ENCODE measurements at regions not wholly inside any gene's neighbourhood (a gene's known extent, or its start where the extent isn't known, plus 50 kb on each side); places are given as distances from the start of the nearest gene placed in this dataset.
"Not testable (repeated sequence)": the region's sequence is repeated elsewhere in the genome, so short reads cannot be mapped to it uniquely, and the experiment has no call there.

DNA sequence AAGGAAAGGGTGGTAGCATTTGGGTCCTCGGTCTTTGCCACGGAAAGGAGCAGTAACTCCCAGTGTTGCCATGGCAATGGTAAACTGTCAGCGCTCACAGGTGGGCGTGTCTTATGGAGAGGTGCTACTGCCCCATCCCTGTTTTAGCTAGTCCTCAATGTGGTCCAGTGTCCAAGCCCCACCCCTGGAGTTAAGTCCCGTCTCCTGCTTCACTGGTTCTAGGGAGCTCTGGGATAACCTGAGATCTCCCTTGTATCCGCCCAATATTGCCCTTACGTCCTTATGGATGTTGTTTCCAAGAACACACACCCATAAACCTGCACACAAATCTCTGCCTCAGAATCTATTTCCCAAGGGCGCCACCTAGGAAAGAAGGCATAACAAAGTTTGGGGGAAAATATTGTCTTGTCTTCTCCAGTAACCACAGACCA lies 64.2 kb downstream of the SPRING1 start:
- Histone ChIP-seq H3K4me1 (ENCODE audit: control insufficient read depth in 1 of 2, insufficient read depth in 1 of 2, low read depth in 1 of 2, low read length in 1 of 2) (peaks cover 17 to 20% of the 10 kb centered on the region in 2 experiments), H3K36me3 (no peaks in the 10 kb centered on the region), H3K4me3 (ENCODE audit: low read depth in 1 of 2, low read length in 1 of 2) (no peak overlapping the region), H3K27ac (no peak overlapping the region), H3K9me3 (no peaks in the 10 kb centered on the region), H3K27me3 (no peaks in the 10 kb centered on the region)
- TF ChIP-seq, protein P1, sequence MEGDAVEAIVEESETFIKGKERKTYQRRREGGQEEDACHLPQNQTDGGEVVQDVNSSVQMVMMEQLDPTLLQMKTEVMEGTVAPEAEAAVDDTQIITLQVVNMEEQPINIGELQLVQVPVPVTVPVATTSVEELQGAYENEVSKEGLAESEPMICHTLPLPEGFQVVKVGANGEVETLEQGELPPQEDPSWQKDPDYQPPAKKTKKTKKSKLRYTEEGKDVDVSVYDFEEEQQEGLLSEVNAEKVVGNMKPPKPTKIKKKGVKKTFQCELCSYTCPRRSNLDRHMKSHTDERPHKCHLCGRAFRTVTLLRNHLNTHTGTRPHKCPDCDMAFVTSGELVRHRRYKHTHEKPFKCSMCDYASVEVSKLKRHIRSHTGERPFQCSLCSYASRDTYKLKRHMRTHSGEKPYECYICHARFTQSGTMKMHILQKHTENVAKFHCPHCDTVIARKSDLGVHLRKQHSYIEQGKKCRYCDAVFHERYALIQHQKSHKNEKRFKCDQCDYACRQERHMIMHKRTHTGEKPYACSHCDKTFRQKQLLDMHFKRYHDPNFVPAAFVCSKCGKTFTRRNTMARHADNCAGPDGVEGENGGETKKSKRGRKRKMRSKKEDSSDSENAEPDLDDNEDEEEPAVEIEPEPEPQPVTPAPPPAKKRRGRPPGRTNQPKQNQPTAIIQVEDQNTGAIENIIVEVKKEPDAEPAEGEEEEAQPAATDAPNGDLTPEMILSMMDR (IDR thresholded peaks at IDR 0.05): no peak

DNA sequence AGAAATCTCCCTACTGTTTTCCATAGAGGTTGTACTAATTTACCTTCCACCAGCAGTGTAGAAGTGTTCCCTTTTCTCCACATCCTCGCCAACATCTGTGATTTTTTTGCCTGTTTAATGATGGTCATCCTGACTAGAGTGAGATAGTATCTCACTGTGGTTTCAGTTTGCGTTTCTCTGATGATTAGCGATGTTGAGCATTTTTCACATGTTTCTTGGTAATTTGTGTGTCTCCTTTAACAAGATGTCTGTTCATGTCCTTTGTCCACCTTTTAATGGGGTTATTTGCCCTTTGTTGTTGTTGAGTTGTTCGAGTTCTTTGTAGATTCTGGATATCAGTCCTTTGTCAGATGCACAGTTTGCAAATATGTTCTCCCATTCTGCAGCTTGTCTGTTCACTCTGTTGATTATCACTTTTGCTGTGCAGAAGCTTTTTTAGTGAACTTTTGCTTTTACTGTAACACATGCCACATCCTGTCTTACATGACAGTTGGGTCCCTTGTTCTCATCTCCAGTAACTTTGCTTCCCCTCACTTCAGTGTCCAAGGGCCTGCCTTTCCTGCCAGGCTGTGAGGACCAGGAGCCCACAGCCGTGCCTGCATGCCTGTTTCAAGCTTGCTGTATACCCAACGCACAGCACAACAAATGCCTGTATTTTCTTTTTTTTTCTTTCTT lies 64.9 kb downstream of the SPRING1 start:
- Histone ChIP-seq H3K27ac (no peak overlapping the region), H3K4me1 (ENCODE audit: control insufficient read depth in 1 of 2, insufficient read depth in 1 of 2, low read depth in 1 of 2, low read length in 1 of 2) (peaks cover 17 to 20% of the 10 kb centered on the region in 2 experiments), H3K9me3 (no peaks in the 10 kb centered on the region), H3K36me3 (no peaks in the 10 kb centered on the region), H3K27me3 (no peaks in the 10 kb centered on the region), H3K4me3 (ENCODE audit: low read depth in 1 of 2, low read length in 1 of 2) (no peak overlapping the region)
- TF ChIP-seq, protein P1 (IDR thresholded peaks at IDR 0.05): no peak

DNA sequence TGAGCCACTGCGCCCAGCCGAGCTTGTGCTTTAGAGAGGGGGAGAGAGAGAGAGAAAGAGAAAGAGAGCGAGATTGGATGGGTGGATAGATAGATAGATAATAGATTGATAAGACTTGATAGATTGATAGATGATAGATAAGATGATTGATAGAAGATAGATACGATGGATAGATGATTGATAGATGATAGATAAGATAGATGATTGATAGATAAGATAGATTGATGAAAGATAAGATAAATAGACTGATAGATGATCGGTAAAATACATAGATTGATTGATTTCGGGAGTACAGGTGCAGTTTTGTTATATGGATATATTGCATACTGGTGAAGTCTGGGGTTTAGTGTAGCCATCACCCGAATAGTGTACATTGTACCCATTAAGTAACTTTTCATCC lies 65.9 kb downstream of the SPRING1 start:
- Histone ChIP-seq H3K27ac (no peak overlapping the region), H3K4me1 (ENCODE audit: control insufficient read depth in 1 of 2, insufficient read depth in 1 of 2, low read depth in 1 of 2, low read length in 1 of 2) (peaks cover 11 to 16% of the 10 kb centered on the region in 2 experiments), H3K27me3 (no peaks in the 10 kb centered on the region), H3K9me3 (no peaks in the 10 kb centered on the region), H3K36me3 (no peaks in the 10 kb centered on the region), H3K4me3 (ENCODE audit: low read depth in 1 of 2, low read length in 1 of 2) (no peak overlapping the region)
- TF ChIP-seq, protein P1 (IDR thresholded peaks at IDR 0.05): no peak

DNA sequence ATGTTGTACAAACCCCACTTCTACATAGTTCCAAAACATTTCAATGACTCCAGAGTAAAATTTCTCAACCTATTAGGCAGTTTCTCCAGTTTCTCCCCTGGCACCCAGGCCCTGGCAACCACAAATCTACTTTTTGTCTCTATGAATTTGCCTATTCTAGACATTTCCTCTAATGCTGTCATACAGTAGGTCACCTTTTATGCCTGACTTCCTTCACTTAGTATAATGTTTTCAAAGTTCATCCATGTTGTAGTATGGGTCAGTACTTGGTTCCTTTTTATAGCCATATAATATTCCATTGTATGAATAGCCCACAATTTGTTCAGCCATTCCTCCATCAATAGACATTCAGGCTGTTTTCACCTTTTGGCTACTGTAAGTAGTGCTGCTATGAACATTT lies 67.0 kb downstream of the SPRING1 start:
- Histone ChIP-seq H3K27ac (no peak overlapping the region), H3K9me3 (no peaks in the 10 kb centered on the region), H3K36me3 (no peaks in the 10 kb centered on the region), H3K4me1 (ENCODE audit: control insufficient read depth in 1 of 2, insufficient read depth in 1 of 2, low read depth in 1 of 2, low read length in 1 of 2) (peaks cover 6 to 13% of the 10 kb centered on the region in 2 experiments), H3K4me3 (ENCODE audit: low read depth in 1 of 2, low read length in 1 of 2) (no peak overlapping the region), H3K27me3 (no peaks in the 10 kb centered on the region)
- TF ChIP-seq, protein P1 (IDR thresholded peaks at IDR 0.05): no peak

DNA sequence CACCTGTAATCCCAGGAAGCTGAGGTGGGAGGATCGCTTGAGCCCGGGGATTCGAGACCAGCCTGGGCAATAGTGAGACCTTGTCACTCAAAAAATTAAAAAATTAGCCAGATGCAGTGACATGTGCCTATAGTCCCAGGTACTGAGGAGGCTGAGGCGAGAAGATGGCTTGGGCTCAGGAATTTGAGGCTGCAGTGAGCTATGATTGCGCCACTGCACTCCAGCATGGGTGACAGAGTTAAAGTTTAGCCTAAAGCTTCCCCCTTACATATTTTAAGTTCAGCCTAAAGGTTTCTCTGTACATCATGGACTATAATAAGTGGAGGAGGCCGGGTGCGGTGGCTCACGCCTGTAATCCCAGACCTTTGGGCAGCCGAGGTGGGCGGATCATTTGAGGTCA lies 70.1 kb downstream of the SPRING1 start:
- H3K4me1 ChIP-seq (ENCODE audit: control insufficient read depth in 1 of 2, insufficient read depth in 1 of 2, low read depth in 1 of 2, low read length in 1 of 2): peaks cover 0 to 1% of the 10 kb centered on the region in 2 experiments
- H3K27me3 ChIP-seq: no peaks in the 10 kb centered on the region
- no peak overlapping the region for H3K4me3 ChIP-seq (ENCODE audit: low read depth in 1 of 2, low read length in 1 of 2)
- TF ChIP-seq, protein P1 (IDR thresholded peaks at IDR 0.05): no peak
- no peaks in the 10 kb centered on the region for H3K9me3 ChIP-seq
- no peak overlapping the region for H3K27ac ChIP-seq
- no peaks in the 10 kb centered on the region for H3K36me3 ChIP-seq

DNA sequence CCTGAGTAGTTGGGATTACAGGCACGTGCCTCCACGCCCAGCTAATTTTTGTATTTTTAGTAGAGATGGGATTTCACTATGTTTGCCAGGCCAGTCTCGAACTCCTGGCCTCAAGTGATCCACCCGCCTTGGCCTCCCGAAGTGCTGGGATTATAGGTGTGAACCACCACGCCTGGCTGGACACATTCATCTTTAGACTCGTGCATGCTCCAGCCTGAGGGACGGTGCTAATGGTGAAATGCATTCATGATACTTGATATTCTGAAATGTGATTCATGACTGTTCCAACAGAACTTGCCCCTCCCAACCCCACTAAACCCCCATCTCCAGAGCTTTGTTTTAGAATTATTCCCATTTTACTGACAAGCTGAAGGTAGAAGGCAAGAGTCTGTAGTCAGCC lies 71.0 kb downstream of the SPRING1 start:
- not testable (repeated sequence) for H3K9me3 ChIP-seq; H3K27ac ChIP-seq; H3K36me3 ChIP-seq; H3K27me3 ChIP-seq; H3K4me3 ChIP-seq (ENCODE audit: low read depth in 1 of 2, low read length in 1 of 2); H3K4me1 ChIP-seq (ENCODE audit: control insufficient read depth in 1 of 2, insufficient read depth in 1 of 2, low read depth in 1 of 2, low read length in 1 of 2)

Data from neutrophil (primary cell).